ENCODE measurements at regions not wholly inside any gene's neighbourhood (a gene's known extent, or its start where the extent isn't known, plus 50 kb on each side); places are given as distances from the start of the nearest gene placed in this dataset.

GRCh38 chr4:77662396-77662795 lies 56.8 kb downstream of the CXCL13 start:
- Histone ChIP-seq H3K4me3 (no peak overlapping the region), H3K27me3 (no peaks in the 10 kb centered on the region), H3K36me3 (no peaks in the 10 kb centered on the region), H3K27ac (no peak overlapping the region), H3K9me3 (no peaks in the 10 kb centered on the region), H3K4me1 (peaks cover 0 to 11% (median 2%) of the 10 kb centered on the region in 4 donors)
- in situ Hi-C loops (cut with MboI; ENCODE audit: low pct_ligation_motif_present in 1 of 4, low pct_unique_long_range_greater_than_20kb in 1 of 4, low sequenced_read_pairs in 3 of 4) (no loop called here), intact Hi-C loops (cut with DNase I; ENCODE audit: low total_unique reads) (no loop called here)
- 44% methylated on average over 3 of the region's 3 CpGs; no CpG with 5 or more reads in 1 of the 2 donors for WGBS, 2 donors (ENCODE audit: low coverage in 1 of 2)
- no peak for TF ChIP-seq POLR2AphosphoS5 (IDR thresholded peaks at IDR 0.05)
- no peak for TF ChIP-seq POLR2A (IDR thresholded peaks at IDR 0.05)
- TF ChIP-seq, protein P1, sequence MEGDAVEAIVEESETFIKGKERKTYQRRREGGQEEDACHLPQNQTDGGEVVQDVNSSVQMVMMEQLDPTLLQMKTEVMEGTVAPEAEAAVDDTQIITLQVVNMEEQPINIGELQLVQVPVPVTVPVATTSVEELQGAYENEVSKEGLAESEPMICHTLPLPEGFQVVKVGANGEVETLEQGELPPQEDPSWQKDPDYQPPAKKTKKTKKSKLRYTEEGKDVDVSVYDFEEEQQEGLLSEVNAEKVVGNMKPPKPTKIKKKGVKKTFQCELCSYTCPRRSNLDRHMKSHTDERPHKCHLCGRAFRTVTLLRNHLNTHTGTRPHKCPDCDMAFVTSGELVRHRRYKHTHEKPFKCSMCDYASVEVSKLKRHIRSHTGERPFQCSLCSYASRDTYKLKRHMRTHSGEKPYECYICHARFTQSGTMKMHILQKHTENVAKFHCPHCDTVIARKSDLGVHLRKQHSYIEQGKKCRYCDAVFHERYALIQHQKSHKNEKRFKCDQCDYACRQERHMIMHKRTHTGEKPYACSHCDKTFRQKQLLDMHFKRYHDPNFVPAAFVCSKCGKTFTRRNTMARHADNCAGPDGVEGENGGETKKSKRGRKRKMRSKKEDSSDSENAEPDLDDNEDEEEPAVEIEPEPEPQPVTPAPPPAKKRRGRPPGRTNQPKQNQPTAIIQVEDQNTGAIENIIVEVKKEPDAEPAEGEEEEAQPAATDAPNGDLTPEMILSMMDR (IDR thresholded peaks at IDR 0.05) = no peak
- no peak for TF ChIP-seq EP300 (IDR thresholded peaks at IDR 0.05; ENCODE audit: low read depth)
- peak; percentile 34 for DNase-seq

Data from transverse colon (tissue), 4 donors.